IMR-90 (cell line): ENCODE measurements at regions not wholly inside any gene's neighbourhood (a gene's known extent, or its start where the extent isn't known, plus 50 kb on each side); places are given as distances from the start of the nearest gene placed in this dataset.

ENCODE experiments used
- ATAC-seq: fragments of 200-7000 bp; cut with Tn5 transposase; 2 replicates; pipeline ENCODE4 v1.9.1; 2020; ENCODE audit warnings: low read depth, mild to moderate bottlenecking, moderate library complexity
- BruUV-seq: library from RNA; stranded (reverse); fragments of 400-500 nt; replicated peaks from 2 replicates; lab custom pipeline; 2021; lab: Mats Ljungman, UMichigan
- CTCF ChIA-PET: fragments of 300-600 bp; formaldehyde crosslinking; extraction: SDS; loops from one replicate; lab custom pipeline; 2021; ENCODE audit warnings: antibody characterized with exemption; lab: Yijun Ruan, JAX
- POLR2A ChIA-PET: fragments of 300-600 bp; sonication (Branson Sonifier 250); formaldehyde crosslinking; loops from one replicate; lab custom pipeline; 2022; ENCODE audit warnings: antibody characterized with exemption; ENCODE audit not compliant: unreplicated experiment; lab: Charles Lee
- DNase-seq: peaks from one replicate; pipeline ENCODE4 v3.0.0; 2013
- H2AFZ ChIP-seq: replicated peaks from 2 replicates; pipeline ENCODE3; 2013; ENCODE audit warnings: low read length, mild to moderate bottlenecking; ENCODE audit not compliant: poor library complexity
- H2AK5ac ChIP-seq: 2 replicates; pipeline ENCODE4 v1.6.1; 2013; ENCODE audit warnings: low read depth, low read length, inconsistent platforms
- H2AK9ac ChIP-seq: replicated peaks from 2 replicates; pipeline ENCODE3; 2013; ENCODE audit warnings: mild to moderate bottlenecking, low read depth, low read length, moderate library complexity; ENCODE audit not compliant: poor library complexity
- H2BK120ac ChIP-seq: 2 replicates; pipeline ENCODE4 v1.6.1; 2013; ENCODE audit warnings: low read depth, low read length, inconsistent platforms
- H2BK15ac ChIP-seq: 3 replicates; pipeline ENCODE4 v1.6.1; 2013; ENCODE audit warnings: low read depth, low read length, inconsistent platforms
- H2BK20ac ChIP-seq: 2 replicates; pipeline ENCODE4 v1.6.1; 2013; ENCODE audit warnings: low read depth, mild to moderate bottlenecking, inconsistent platforms, low read length, moderate library complexity
- H2BK5ac ChIP-seq: 2 replicates; pipeline ENCODE4 v1.6.1; 2013; ENCODE audit warnings: mild to moderate bottlenecking, low read depth, low read length, inconsistent platforms; ENCODE audit not compliant: poor library complexity, severe bottlenecking
- H3K14ac ChIP-seq: replicated peaks from 2 replicates; pipeline ENCODE4 v1.6.1; 2013; ENCODE audit warnings: low read depth, low read length, inconsistent platforms
- H3K18ac ChIP-seq: 2 replicates; pipeline ENCODE4 v1.6.1; 2013; ENCODE audit warnings: low read depth, low read length, control low read depth
- H3K23ac ChIP-seq: 2 replicates; pipeline ENCODE4 v1.6.1; 2013; ENCODE audit warnings: low read depth, low read length, inconsistent platforms
- H3K27ac ChIP-seq: 2 replicates; pipeline ENCODE4 v1.5.1; 2013; ENCODE audit warnings: mild to moderate bottlenecking, control low read depth, low read length; ENCODE audit not compliant: insufficient read depth
- H3K27me3 ChIP-seq: 2 replicates; pipeline ENCODE4 v1.6.1; 2013; ENCODE audit warnings: low read length; ENCODE audit not compliant: control insufficient read depth, insufficient read depth
- H3K36me3 ChIP-seq: 2 replicates; pipeline ENCODE4 v1.6.1; 2013; ENCODE audit warnings: low read length, mixed read lengths; ENCODE audit not compliant: control insufficient read depth, insufficient read depth
- H3K4ac ChIP-seq: 2 replicates; pipeline ENCODE4 v1.6.1; 2013; ENCODE audit warnings: low read depth, low read length, inconsistent platforms
- H3K4me1 ChIP-seq: 2 replicates; pipeline ENCODE4 v1.6.1; 2013; ENCODE audit warnings: low read length, mixed read lengths; ENCODE audit not compliant: control insufficient read depth, insufficient read depth
- H3K4me2 ChIP-seq: 2 replicates; pipeline ENCODE4 v1.6.1; 2013; ENCODE audit warnings: low read depth, mild to moderate bottlenecking, control low read depth, low read length, moderate library complexity
- H3K4me3 ChIP-seq: 2 replicates; pipeline ENCODE4 v1.5.1; 2013; ENCODE audit warnings: low read depth, mild to moderate bottlenecking, control low read depth, low read length, moderate library complexity; ENCODE audit not compliant: insufficient read depth
- H3K56ac ChIP-seq: 2 replicates; pipeline ENCODE4 v1.6.1; 2013; ENCODE audit warnings: low read length, inconsistent platforms; ENCODE audit not compliant: insufficient read depth; ENCODE audit errors: extremely low read depth
- H3K79me1 ChIP-seq, 2 experiments: 2 replicates each; pipeline ENCODE4 v1.6.1; 2013; ENCODE audit warnings: low read length in 2 of 2, inconsistent platforms in 1 of 2, low read depth in 1 of 2
- H3K9ac ChIP-seq: 2 replicates; pipeline ENCODE4 v1.6.1; 2013; ENCODE audit warnings: low read depth, low read length, control low read depth
- H3K9me1 ChIP-seq: 2 replicates; pipeline ENCODE4 v1.6.1; 2013; ENCODE audit warnings: low read length, inconsistent platforms; ENCODE audit not compliant: insufficient read depth
- H3K9me3 ChIP-seq: 2 replicates; pipeline ENCODE4 v1.6.1; 2013; ENCODE audit warnings: low read length; ENCODE audit not compliant: control insufficient read depth, insufficient read depth
- H4K20me1 ChIP-seq: 2 replicates; pipeline ENCODE4 v1.6.1; 2013; ENCODE audit warnings: low read length, inconsistent platforms; ENCODE audit not compliant: insufficient read depth
- H4K5ac ChIP-seq: 2 replicates; pipeline ENCODE4 v1.6.1; 2013; ENCODE audit warnings: mild to moderate bottlenecking, low read depth, low read length, control low read depth
- H4K8ac ChIP-seq, 2 experiments: 2 replicates each; pipeline ENCODE4 v1.6.1; 2013; ENCODE audit warnings: low read depth in 2 of 2, low read length in 2 of 2, control low read depth in 1 of 2, inconsistent platforms in 1 of 2
- H4K91ac ChIP-seq: 2 replicates; pipeline ENCODE4 v1.6.1; 2013; ENCODE audit warnings: low read depth, low read length, inconsistent platforms; ENCODE audit not compliant: insufficient read depth
- MAFK ChIP-seq: IDR thresholded peaks from 2 replicates; pipeline ENCODE4 v1.6.1; 2012; ENCODE audit warnings: low read depth, low read length, improper control_type of control experiment
- NFE2L2 ChIP-seq: fragments of 150-350 bp; IDR thresholded peaks from 2 replicates; pipeline ENCODE4 v1.6.1; 2016; ENCODE audit warnings: low read depth, mild to moderate bottlenecking, low read length
- POLR2A ChIP-seq: IDR thresholded peaks from 2 replicates; pipeline ENCODE4 v1.6.1; 2012; ENCODE audit warnings: mild to moderate bottlenecking, low read depth, low read length
- RFX5 ChIP-seq: IDR thresholded peaks from 2 replicates; pipeline ENCODE4 v1.8.0; 2012; ENCODE audit warnings: low read depth, mild to moderate bottlenecking, low read length, moderate library complexity
- dilution Hi-C: fragments of 300-500 bp; cut with HindIII; formaldehyde crosslinking; loops from one replicate; pipeline ENCODE4 v1.14.3; 2018; ENCODE audit warnings: low sequenced_read_pairs; ENCODE audit not compliant: unreplicated experiment
- in situ Hi-C: fragments of 300-500 bp; cut with MboI; formaldehyde crosslinking; loops from 3 replicates; pipeline ENCODE4 v1.14.3; 2019; ENCODE audit warnings: low sequenced_read_pairs, inconsistent platforms, mixed read lengths
- intact Hi-C: fragments of 100-400 bp; cut with micrococcal nuclease; formaldehyde crosslinking; loops from 2 replicates; pipeline ENCODE4 v1.10.0; 2022

- no peak overlapping the region for H3K23ac ChIP-seq
- POLR2A ChIA-PET: no interaction called here
- TF ChIP-seq RFX5 (no peak), MAFK (no peak), NFE2L2 (no peak), POLR2A (no peak)
- H3K14ac ChIP-seq: no peak overlapping the region
- no peak overlapping the region for H4K8ac ChIP-seq
- CTCF ChIA-PET: no interaction called here
- no peak overlapping the region for H2AK5ac ChIP-seq
- no peaks in the 10 kb centered on the region for H3K27me3 ChIP-seq
- no peak overlapping the region for H3K27ac ChIP-seq
- no peak overlapping the region for H3K9ac ChIP-seq
- H2BK15ac ChIP-seq: no peak overlapping the region
- no peaks in the 10 kb centered on the region for H4K20me1 ChIP-seq
- dilution Hi-C loops (no loop called here), in situ Hi-C loops (no loop called here), intact Hi-C loops (no loop called here)
- no peak overlapping the region for H4K91ac ChIP-seq
- no peak overlapping the region for H4K5ac ChIP-seq
- H3K56ac ChIP-seq: no peak overlapping the region
- no peak overlapping the region for H3K4ac ChIP-seq
- no peak for DNase-seq
- H3K9me1 ChIP-seq: no peaks in the 10 kb centered on the region
- H2BK120ac ChIP-seq: no peak overlapping the region
- no peak for ATAC-seq
- no peak overlapping the region for H2BK20ac ChIP-seq
- no peak overlapping the region for H3K4me2 ChIP-seq
- H2AK9ac ChIP-seq: no peak overlapping the region
- no peak overlapping the region for H2BK5ac ChIP-seq
- no peaks in the 10 kb centered on the region for H3K36me3 ChIP-seq
- no TSS peak for BruUV-seq
- no peak overlapping the region for H2AFZ ChIP-seq
- H3K4me3 ChIP-seq: no peak overlapping the region
- no peaks in the 10 kb centered on the region for H3K4me1 ChIP-seq
- H3K18ac ChIP-seq: no peak overlapping the region
- peaks cover 2% of the 10 kb centered on the region; the same call in 1 of the 2 replicates for H3K9me3 ChIP-seq
- no peaks in the 10 kb centered on the region for H3K79me1 ChIP-seq
These were observed 800.2 kb upstream of the LRFN5 start for GRCh38 chr14:40806471-40806870.
